ENCODE measurements at regions not wholly inside any gene's neighbourhood (a gene's known extent, or its start where the extent isn't known, plus 50 kb on each side); places are given as distances from the start of the nearest gene placed in this dataset.

DNA sequence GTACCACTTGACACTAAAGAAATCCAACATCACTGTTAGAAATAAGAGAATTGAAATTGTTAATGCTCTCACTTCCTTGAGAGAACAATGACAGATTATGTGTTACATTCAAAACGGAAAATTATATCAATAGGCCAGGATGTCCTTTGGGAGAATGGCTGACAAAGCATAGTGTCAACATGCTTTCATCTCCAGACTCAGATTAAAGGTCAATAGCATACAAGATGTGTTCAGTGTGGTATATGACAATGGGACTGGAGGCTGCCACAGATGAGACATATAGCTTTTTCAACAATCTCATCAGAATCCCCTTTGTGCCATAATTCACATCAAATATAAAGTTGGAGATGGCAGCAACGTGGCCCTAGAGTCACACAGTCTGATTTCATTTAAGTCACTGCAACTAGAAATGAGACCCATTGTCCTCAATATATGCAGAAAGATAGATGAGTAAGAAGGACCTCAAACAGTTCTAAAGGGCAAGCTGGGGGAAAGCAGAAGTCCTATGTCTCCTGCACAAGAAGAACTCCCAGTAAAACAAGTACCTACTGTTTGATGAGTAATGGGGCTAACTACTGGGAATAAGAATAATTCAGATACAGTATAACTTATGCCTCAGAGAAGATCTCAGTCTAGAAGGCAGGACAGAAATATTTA, 327.9 kb downstream of the TTLL7 start:
- FAIRE-seq, result no peak

DNA sequence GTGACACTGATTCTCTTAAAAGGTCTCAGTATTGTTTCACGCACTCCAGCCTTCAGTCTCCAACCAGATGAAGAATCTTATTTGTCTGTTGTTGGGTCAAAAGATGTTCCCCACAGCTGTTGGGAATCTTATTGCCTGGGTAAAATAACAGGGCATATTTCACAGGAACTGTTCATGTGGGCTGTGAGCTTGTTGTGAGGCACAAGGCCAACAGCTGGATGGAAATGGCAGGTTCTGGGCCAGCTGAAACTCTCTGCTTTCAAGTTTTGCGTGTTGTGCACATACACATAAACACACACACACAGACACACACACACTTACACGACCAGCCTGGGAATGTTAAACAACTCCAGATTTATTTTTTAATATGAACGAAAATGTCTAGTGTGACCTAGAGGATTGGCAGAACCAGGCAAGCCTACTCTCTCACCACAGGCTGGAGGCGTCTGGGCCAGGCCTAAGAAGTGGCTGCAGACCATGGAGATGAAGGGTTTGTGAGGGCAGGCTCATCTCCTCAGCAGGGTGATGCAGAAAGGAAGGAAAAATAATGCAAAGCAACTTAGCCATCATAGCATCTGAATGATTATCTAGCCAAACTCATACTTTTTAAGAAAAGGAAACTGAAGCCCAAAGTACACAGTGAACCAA, 357.0 kb downstream of the TTLL7 start:
- FAIRE-seq, result no peak

DNA sequence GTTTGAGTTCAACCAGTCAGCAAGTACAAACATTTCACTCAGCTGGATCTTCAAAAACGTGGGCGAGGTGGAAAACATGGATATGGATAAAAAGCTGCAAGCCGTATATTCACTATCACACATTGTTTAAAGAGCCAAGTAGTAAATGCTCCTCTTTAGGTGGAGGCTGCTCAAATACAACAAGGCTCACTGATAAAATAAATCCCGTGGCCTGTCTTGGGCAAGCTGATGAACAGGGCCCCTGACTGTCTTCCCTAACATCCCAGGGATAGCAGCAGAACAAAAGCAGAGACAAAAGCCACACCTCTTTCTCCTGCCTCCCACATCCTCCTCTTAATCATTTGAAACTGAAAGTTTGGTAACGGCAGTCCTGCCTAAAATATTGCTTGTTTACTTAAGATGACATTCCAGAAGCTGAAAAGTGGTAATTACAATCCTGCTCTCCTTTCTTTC, 357.7 kb downstream of the TTLL7 start:
- FAIRE-seq, result no peak

DNA sequence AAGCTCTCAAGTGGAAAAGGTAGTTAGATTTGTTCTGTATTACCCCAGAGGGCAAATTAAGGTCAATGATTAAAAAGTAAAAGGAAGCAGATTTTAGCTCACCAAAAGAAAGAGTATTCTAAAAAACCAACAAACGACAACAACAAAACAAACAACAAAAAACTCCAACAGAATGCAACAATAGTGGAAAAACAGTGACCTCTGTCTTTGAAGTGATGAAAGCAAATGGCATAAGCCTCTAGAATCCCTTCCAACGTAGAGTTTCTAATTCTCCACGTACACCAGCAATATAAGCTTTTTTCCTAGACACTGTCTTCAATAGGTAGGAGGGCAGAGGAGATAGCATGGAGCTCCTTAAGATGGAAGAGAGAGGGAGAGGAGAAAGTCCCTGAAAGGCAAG, 359.1 kb downstream of the TTLL7 start:
- FAIRE-seq, result no peak

DNA sequence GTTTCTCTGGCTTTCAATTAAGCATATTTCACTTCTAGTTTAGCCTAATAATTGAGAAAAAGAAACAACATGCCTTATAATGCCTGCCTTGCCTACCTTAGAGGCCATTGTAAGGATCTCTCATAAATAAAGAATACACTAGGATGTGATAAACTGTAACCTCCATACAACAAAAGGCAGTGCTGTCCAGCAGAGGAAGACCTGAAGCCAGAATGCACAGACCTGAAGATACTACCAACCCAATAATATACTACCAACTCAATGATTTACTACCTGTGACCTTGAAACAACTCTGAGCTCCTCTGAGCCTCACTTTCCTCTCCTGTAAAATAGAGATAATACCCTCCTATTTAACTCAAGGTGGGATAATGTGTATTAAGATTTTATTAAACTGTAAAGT, 361.3 kb downstream of the TTLL7 start:
- no peak for FAIRE-seq

DNA sequence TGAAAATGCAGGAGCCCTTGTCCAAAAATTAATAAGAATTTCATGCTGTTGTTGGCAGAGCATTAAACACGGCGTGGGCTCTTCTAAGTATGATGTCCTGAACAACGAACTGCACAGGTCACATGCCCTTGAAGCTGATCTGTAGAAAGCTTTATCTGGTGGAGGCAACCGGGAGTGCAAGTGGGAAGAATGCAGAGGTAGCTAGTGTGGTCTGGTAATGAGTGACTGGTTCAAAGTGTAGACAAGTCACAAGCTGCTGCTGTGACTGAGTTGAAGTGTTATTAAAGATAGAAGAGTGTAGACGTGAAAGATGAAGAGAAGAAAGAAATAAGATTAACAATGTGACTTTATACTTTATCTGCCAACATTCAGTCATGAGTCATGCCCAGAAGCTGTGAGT, 361.9 kb downstream of the TTLL7 start:
- no peak for FAIRE-seq

DNA sequence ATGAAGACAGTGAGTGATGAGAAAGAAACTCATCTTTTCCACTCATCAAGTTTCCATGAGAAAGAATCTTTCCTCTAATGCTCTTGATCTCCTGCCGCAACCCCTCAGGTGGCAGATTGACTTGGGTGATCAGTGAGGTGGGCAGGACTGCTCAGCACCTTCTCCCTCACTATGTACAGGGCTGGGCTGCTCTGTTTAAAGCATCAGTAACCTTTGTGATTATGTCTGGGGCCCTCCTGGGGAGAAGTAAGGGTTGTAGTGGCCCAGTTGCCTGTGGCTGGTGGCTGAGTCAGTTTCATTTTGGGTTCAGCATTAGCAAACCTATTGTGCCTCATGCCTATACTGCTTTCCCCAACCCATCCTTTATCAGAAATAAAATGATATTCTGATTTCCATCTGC, 366.0 kb downstream of the TTLL7 start:
- FAIRE-seq, result no peak

DNA sequence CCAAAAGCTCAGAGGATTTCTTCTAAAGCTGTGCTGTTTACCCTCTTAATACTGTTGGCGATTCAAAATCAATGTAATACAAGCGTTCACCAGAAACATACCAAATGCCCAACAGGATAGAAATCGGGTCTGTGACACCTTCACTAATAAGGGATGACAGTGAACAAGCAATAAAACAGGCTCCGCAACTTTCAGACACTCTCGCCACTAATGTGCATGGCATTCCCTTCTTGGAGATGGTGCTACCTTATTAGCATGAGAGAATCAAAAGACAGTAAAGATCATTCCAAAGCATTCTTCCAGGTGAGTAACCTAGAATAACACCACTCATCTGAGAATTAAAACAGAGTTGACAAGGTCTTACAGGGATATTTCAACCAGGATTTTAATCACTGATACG, 367.1 kb downstream of the TTLL7 start:
- no peak for FAIRE-seq

DNA sequence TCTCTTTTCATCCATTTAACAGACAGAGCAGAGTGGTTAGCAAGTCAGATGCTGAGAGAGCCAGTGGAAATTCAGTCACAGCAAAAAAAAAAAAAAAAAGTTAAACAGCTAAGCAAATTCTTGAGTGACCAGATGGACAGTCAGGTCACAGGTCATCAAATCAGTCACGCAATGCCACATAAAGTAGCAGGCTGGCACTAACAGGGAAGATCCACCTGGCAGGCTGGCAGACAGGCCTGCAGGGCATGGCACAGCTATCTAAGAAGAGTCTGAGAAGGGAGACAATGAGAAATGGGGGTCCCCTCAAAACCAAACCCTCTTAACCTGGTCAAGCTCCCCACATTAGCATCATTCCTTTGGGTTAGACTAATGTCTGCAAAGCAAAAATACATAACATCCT, 371.9 kb downstream of the TTLL7 start:
- no peak for FAIRE-seq

DNA sequence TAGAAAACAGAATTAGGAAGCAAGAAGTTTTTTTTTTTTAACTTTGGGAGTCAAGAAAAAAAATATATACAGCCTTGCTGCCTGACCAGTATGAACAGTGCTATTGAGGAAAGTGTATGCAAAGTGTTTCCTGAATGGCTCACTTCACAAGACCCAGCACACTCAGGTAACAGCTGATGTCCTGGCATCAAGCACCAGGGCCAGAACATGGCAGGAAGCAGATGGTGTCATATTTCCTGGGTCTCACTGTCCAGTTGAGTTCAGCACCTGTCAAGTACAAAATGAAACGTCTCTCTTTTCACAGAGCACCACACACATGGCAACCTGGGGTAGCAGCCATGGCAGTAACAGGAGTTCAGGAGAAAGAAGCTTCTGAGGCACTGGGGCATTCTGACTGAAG, 372.3 kb downstream of the TTLL7 start:
- no peak for FAIRE-seq

DNA sequence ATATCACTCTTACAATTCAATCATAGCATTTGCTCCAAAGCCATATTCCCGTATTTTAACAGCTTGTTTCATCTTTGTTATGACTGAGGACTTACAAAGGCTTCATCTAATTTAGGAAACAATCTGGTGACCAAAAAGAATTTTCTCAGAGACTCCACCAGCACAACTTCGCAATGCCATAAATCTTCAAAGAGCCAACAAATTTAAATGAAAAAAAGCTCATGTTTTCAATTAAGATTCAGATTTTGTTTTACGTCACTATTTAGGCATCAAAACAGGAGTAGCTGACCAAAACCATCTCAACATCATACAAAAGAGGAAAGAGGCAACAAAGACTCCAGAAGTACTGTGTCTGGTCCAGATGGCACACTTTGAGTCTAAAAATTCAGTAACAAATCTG, 373.3 kb downstream of the TTLL7 start:
- FAIRE-seq, result no peak

DNA sequence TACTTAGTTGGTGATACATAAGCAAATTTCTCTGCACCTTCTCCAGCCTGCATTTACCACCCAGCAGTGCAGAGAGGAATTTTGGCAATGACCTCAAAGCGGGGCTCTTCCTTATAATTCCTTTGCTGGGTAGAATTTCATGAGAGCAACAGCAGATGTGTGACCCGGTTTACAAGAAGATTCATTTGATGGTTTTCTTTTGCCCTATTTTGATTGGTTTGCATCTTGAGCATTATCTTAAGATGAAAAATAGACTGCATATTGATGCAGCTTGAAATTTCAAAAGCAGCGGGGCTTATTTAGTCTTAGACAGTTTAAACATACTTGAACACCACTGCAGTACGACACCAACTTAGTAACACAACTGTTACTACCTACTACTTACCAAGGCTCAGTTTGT, 378.9 kb downstream of the TTLL7 start:
- no peak for FAIRE-seq

DNA sequence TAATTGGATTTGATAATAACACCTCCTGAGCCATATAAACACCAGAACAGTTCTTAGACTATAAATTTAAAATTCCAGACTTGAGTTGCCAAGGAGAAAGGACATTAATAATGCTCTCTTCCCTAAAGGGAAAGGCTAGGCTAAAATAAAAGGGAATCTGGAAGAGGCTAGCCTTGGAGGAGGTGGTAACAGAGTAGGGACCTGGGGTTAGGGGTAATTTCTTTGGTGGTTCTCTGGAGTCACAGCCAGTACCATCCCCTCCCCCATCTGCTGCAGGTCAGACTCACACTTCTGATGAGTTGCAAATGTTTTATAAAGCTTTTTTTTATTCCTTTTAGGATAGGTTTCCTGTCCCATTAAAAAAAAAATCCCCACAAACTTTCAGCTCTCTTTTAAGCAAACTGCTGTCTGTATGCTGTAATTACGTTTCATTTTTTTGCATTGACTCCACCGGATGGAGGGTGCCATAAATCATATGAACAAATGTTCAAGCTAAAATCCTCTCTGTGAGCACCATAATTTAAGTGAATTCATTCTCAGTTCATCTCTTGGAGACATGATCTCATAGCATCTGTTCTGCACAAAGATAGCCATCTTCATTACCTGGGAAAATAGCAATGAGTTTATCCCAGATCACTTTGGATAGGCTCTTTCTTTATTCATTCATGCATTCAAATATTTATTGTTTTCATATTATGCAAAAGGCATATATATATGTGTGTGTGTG, 379.6 kb downstream of the TTLL7 start:
- no peak for FAIRE-seq

DNA sequence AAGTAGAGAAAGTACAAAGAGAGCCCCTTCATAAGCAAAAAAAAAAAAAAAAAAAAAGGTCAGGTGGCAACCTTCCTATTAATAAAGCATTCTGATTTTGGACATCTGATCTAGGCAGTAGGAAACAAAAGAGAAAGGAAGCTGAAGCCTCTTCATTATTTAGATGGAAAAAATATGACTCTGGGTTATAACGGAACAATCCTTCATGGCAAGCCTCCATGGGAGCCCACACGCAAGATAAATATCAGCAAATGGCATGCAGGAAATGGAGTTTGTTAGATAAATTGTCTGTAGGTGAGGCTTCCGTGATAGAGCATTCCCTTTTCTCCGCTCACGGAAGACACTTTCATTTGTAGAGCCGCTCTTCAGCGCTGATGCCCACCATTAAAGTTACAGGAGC, 381.0 kb downstream of the TTLL7 start:
- no peak for FAIRE-seq

DNA sequence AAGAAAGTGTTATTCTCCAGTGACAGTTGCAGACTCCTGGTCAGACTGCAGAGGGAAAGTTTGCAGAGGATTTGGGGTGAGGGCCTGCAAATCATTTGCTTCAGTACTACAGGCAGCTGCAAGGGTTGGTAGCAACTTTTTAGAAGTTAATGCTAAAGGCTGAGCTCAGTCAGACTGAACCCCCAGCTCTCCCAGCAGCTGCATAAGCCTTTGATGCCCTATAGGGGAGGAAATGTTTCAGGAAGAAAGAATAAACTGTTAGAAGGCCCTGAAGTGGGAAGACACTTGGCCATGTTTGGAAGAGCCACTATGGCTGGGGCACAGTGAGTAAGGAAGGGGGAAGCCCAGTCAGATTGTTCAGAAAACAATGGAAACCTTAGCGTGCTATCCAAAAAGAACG, 383.6 kb downstream of the TTLL7 start:
- no peak for FAIRE-seq

DNA sequence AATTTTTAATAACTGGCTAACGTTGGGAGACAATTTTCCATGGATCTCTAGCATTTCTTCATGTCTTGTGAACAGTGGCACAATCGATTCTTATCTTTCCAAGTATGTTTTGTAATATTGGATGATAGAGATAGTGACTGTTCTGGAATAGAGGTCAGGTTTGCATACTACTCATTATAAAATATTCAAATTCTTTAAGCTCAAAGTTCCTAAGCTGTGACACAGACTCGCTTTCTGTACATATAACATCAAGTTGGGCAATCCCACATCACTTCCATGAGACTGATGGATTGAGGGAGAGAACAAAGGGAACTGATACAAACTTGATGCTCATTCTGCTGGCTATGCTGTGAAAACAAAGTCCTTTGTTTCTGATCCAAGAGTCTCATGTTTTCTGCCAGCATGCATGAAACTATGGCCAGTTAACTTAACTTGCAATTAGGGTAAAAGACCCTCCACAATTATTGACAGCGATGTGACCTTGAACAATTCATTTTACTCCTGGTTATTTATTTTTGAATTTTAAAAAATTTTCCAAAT, 392.4 kb downstream of the TTLL7 start:
- no peak for FAIRE-seq

DNA sequence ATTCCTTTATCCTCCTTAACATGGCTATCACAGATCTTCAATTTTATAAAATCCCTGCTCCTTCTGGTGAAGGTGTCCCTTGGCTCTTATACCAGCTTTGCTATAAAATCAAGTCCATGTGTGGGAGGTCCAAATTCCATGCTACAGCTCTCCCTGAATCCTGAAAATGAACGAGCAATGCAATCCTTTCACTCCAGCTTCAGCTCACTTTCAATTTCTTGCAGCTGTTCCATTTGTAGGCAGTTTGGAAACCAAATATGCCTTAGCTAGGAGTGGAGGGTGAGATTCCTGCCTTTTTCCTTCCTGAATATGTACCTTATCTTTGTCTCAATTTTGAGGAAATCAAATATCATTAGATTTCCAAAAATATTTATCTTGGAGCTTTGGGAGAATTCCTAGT, 402.6 kb downstream of the TTLL7 start:
- no peak for FAIRE-seq

DNA sequence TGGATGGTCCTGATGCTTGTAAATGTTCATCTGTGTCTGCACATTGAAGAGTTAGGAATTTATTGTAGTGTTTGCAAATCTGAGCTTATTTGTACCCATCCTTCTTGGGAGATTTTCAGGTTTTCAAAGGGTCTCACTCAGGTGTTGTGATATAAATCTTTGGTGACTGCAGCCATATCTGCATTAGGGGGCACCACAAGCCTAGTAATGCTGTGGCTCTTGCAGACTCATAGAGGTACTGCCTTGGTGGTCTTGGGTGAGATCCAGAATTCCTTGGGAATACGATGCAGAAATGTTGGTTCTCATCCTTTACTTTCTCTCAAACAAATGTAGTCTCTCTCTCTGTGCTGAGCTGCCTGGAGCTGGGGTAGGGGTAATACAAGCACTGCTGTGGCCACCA, 405.9 kb downstream of the TTLL7 start:
- FAIRE-seq, result no peak

DNA sequence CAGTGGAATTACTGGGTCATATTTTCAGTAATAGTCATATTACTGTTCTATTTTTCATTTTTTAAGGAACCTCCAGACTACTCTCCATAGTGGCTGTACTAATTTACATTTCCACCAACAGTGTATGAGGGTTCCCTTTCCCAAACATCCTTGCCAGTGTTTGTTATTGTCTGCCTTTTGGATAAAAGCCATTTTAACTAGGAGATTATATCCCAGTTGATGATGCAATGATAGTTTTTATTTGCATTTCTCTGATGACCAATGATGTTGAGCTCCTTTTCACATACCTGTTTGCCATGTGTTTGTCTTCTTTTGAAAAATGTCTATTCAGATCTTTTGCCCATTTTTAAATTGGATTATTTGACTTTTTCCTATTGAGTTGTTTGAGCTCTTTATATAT, 410.8 kb downstream of the TTLL7 start:
- no peak for FAIRE-seq

DNA sequence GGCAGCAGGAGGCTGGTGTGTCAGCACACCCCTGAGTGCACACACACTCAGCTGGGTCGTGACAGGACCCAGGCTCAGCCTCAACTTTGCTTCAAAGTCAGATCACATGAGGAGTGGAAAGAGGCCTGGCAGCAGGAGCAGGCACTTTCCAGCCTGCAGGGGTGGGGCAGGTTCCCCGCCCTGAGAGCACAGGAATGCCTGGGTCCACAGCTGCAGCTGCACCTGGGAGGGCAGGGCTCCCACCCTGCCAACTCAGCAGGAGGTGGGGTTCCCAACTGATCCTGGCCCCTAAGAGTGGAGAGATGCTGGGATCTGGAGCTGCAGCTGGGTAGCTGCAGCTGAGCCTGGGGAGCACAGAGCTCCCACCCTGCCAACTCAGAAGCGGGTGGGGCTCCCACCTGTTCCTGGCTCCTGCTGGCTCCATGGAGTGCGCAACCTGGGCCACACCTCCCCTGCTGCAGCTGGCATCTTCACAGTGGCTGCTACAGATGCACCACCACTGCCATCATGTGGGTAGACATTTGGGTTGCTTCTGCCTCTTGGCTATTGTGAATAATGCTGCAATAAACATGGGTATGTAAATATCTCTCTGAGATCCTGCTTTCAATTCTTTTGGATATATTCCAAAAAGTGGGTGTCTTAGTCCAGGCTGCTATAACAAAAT, 415.4 kb downstream of the TTLL7 start:
- FAIRE-seq, result no peak

DNA sequence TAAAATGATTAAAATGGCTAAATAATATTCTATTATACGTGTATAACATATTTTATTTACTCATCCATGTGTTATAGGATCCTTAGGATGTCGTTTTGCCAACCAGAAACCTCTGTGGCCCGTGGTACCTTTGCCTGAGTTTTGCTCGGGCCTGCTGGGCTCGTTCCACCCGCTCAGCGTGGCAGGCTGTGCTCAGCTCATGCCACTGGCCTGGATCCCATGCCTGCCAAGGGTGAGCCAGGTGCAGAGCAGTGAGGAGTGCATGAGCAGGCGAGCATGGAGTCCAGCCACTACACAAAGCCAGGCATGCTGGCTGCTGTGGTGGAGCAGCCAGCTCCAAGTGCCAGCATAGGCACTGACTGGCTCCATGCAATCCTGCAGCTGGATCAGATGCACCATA, 417.2 kb downstream of the TTLL7 start:
- no peak for FAIRE-seq

DNA sequence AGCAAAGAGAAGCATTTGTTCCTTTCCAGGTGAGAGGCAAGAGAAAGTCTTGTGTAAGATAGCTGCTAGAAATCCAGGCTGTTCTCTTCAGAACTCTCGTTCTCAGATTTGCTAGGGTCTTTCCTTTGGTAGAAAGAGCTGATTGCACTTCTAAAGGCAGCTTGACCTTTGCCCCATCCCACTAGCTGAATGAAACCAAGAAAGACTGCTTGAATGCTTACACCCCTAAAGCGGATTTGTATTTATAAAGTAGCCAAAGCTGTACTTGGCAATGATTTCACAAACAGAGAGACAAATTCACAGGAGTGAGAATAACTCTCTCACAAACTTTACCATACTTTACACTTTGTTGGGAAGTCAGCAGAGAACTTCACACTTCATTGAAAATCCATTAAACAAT, 424.1 kb downstream of the TTLL7 start:
- FAIRE-seq, result no peak

DNA sequence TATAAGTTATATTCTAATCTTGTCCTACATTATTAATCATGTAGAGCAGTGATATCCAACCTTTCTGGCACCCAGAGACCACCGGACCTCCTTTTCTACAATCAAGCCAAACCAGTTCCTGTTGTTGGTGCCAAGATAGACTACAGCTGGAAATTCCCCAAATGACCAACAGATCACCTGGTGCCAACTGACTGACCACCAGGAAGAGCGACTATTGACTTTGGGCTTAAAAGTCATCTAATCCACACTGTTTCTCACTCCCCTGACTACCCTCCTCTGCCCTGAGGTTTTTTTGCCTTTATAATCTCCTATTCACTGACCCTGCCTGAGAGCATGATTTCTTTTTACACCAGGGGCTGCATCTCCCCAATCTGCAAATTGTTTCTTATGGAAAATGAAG, 425.2 kb downstream of the TTLL7 start:
- FAIRE-seq, result no peak

DNA sequence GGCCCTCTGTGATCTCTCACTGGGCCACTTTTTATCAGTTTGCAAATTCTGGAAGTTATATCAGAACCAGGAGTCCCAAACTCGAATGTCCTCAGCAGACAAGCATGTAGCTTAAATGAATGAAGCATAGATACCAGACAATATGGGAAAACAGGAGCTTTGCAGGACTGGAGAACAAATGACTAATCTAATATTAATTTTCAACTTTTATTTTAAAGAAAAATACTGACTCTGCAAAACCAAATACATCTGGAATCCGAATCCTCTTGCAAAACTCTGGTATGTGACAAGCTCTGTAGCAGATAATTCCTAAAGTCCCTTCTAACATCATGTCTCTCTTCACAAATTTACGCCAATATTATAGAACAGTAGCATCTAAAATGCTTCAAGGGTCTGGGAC, 427.4 kb downstream of the TTLL7 start:
- FAIRE-seq, result no peak
